ENCODE measurements at regions not wholly inside any gene's neighbourhood (a gene's known extent, or its start where the extent isn't known, plus 50 kb on each side); places are given as distances from the start of the nearest gene placed in this dataset.

GRCh38 chr9:94504358-94504757 is 50.5 kb upstream of the PCAT7 start:
- TF ChIP-seq CTCF (IDR thresholded peaks at IDR 0.05; ENCODE audit: insufficient read depth, low read length, poor library complexity, severe bottlenecking) = no peak
- no peak for TF ChIP-seq EZH2phosphoT487 (conservative IDR thresholded peaks at IDR 0.05; ENCODE audit: low read length)

More at GRCh38 chr9:94504358-94504757, 50.5 kb upstream of the PCAT7 start:
- Histone ChIP-seq H3F3A (ENCODE audit: insufficient read depth) (no peaks in the 10 kb centered on the region), H3K4me3 (ENCODE audit: insufficient read depth, low read length, poor library complexity, severe bottlenecking) (no peak overlapping the region), H2AFZ (ENCODE audit: low read depth, low read length, severe bottlenecking) (no peak overlapping the region), H3K36me3 (ENCODE audit: low read length) (no peaks in the 10 kb centered on the region), H3K27ac (ENCODE audit: low read depth, low read length) (no peak overlapping the region), H3K27me3 (ENCODE audit: low read length) (no peaks in the 10 kb centered on the region), H3K4me2 (ENCODE audit: low read depth, low read length, poor library complexity, severe bottlenecking) (no peak overlapping the region), H3K9me3 (ENCODE audit: insufficient read depth, low read length) (no peaks in the 10 kb centered on the region), H3K9me2 (replicated peaks; ENCODE audit: insufficient read depth, low read length) (no peaks in the 10 kb centered on the region), H4K20me1 (ENCODE audit: low read depth, low read length) (no peaks in the 10 kb centered on the region), H3K9ac (ENCODE audit: low read length) (no peak overlapping the region), H3K79me2 (ENCODE audit: insufficient read depth, low read length) (no peaks in the 10 kb centered on the region)

All from SU-DHL-6 (cell line).